NCI-H2029 (cell line): ENCODE measurements at regions not wholly inside any gene's neighbourhood (a gene's known extent, or its start where the extent isn't known, plus 50 kb on each side); places are given as distances from the start of the nearest gene placed in this dataset.

Experiments used
- DNase-seq: peaks from one replicate; lab custom pipeline; 2025; lab: John Stamatoyannopoulos, UW

DNA sequence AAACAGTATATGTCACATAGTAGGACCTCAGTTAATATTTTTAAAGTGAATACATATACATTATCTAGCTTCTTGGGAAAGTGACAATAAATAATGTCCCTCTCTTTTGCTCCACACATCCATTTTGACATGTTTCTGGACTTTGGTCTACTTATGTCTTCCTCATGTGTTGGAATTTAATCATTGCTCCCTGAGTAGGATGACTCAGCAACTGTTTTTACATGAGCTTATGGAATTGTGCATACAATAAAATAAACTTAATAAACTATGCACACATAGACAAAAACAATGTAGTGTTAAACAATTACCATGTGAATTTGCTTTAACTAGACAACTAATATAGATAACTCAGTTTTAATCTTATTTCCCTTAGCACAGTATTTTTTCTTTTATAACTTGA is 503.8 kb downstream of the TFAP2B start:
- no peak for DNase-seq

DNA sequence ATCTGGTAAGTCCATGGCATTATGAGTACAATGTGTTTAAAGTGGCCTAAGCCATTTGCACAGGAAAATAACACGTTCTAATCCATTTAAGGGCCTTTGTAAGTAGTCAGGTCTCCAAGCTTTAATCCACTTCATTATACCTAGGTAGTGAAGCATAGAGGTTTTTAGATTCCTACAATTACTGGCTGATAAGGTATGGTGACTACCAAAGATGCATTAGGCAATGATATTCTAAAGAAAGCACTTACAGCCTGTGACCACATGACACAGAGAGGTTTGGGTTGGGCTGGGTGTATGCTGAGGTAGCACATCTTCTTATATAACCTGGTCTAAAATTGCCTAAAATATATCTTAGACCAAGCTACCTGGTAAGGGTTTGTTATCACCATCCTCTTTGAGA is 504.4 kb downstream of the TFAP2B start:
- no peak for DNase-seq

GRCh38 chr6:51330971-51331370 is 512.3 kb downstream of the TFAP2B start:
- no peak for DNase-seq

- DNase-seq = no peak
Measured at GRCh38 chr6:51335543-51335942, 516.9 kb downstream of the TFAP2B start.

DNA sequence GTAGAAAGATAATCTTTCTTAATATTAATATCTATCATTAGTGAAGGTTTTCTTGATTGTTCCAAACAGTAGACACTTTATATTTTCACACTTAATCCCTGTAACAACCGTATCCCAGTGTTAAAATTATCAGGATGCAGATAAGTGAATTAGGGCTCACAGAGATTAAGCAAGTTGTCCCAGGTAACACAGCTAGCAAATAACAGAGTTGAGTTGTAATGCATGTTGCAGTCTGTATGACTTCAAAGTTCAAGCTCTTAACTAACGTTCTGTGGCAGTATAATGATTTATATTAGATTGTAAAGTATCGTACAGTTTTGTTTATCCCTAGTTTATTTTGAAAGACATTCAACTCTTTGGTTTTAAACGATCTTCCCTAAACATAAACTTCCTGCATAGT is 517.5 kb downstream of the TFAP2B start:
- no peak for DNase-seq

GRCh38 chr6:51337277-51337676 is 518.6 kb downstream of the TFAP2B start:
- no peak for DNase-seq

GRCh38 chr6:51339108-51339507 is 520.4 kb downstream of the TFAP2B start:
- DNase-seq = no peak

DNA sequence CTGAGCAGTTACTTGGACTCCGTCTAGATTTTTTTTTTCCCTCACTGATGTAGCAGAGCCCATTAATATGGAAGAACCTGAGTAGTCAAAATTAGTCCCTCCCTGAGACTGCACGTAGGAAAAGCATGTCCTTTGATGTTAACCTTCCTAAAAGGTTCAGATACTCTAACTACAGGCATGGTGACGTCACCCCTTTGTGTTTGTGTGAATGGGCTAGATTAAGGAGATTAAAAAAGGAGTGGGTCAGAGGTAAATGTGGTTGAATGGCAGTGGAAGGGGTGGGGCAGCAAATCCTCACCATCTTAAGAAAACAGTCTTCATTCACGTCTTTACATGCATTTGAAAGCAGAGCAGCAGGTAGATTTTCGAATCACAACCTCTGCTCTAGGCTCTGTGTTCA is 521.1 kb downstream of the TFAP2B start:
- DNase-seq = no peak

GRCh38 chr6:51342393-51342792 is 523.7 kb downstream of the TFAP2B start:
- no peak for DNase-seq

GRCh38 chr6:51349857-51350256 is 531.2 kb downstream of the TFAP2B start:
- no peak for DNase-seq

DNA sequence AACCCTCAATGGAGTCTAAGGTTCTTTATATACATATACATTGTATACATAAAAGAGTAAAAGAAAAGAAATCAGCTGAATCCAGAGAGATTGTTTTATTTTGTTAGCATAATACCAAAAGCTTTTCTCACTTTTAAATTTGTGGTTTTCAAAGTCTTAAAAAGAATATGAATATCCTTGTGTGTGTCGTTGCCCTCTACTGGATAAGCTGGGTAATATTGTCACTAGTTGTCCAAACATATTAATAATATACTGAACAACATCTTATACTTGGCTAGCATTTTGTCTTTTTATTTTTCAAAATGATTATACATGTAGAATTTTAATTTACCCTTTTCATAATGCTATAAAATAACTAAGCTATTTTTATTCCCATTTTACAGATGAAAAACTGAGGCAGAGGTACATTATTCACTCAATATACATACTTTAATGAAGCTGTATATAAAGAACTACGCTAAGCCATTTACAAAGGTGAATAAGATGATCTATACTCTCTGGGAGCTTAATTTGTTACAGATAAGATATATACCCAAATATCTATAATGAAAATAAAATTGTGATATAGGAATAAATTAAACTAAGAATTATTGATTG is 531.7 kb downstream of the TFAP2B start:
- DNase-seq = no peak

DNA sequence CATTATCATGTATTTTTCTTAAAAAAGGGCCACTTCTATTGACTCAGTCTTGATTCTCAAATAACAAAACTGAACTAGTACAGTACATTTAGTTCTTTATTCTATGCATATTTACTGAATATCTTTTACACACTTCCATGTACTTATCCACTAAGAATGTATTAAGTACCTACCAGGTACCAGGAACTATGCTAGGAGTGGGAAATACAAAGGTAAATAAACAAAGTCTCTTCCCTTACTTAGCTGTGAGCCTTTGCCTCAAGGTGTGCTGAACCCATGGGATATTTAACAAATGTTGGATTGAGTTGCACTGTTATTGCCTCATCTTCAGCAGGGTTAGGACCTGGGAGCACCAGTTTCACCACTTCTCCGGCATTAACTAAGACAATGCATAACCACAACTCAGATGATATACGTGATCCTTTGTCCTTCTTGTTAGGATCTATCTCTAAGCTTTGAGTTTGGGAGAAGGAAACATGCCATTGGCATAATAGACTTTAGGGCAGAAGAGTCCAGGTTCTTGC is 533.9 kb downstream of the TFAP2B start:
- no peak for DNase-seq

DNA sequence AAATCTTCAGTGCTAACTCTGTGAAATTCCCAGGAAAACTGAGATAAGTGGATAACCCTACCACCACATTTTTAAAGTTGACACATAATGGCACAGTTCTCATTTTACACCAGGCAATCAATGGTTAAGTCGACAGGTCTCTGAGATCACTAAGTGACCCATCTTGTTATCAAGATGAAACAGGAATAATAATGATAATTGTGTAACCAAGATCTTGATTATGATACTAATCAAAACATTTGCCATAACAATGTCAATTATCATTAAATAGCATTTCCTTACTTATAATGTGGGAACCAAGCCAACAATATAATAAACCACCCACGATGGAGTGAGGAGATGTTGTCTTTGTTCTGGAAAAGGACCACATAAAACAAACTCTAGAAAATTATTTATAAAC is 541.6 kb downstream of the TFAP2B start:
- no peak for DNase-seq

- DNase-seq = no peak
Measured at GRCh38 chr6:51365566-51365965, 546.9 kb downstream of the TFAP2B start.

- no peak for DNase-seq
Measured at GRCh38 chr6:51369485-51369884, 550.8 kb downstream of the TFAP2B start.

DNA sequence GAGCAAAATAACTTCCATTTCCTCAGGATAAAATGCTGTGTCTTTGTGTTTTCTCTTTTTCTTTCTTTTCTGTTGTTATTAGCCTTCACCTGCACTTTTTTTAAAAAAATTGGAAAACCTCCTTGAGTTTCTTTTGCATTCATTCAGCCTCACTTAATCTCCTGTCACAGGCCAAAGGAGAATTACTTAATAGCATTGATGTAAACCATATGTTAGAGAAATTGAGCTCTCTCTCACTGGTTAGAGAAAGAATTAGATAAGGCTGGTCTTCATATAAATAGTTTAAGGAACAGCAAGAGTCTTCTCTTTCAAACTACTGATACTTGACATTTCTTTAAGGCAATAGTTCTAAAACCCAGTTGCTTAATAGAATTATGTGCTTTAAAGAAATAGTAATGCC is 564.2 kb downstream of the TFAP2B start:
- DNase-seq = no peak

- no peak for DNase-seq
Measured at GRCh38 chr6:51384736-51385135, 566.1 kb downstream of the TFAP2B start.

DNA sequence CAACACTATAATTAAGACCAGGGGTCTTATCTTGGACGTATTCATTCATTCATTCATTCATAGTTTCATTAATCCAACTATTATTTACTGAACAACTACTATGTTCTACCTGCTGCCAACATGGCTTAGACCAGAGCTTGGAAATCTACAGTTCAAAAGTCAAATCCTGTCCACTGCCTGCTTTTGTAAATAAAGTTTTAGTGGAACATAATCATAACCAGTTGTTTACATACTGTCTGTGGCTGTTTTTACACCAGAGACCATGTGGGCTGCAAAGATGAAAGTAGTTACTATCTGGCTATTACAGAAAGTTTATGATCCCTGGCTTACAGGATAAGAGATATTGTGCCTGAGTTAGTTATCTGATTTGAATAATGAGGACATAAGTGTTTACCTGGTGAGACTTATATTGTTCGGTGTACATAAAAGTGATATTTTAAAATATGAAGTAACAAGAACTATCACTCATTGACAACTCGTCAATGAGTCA is 567.7 kb downstream of the TFAP2B start:
- no peak for DNase-seq

- no peak for DNase-seq
Measured at GRCh38 chr6:51387907-51388306, 569.2 kb downstream of the TFAP2B start.

- DNase-seq = no peak
Measured at GRCh38 chr6:51394061-51394460, 575.4 kb downstream of the TFAP2B start.

DNA sequence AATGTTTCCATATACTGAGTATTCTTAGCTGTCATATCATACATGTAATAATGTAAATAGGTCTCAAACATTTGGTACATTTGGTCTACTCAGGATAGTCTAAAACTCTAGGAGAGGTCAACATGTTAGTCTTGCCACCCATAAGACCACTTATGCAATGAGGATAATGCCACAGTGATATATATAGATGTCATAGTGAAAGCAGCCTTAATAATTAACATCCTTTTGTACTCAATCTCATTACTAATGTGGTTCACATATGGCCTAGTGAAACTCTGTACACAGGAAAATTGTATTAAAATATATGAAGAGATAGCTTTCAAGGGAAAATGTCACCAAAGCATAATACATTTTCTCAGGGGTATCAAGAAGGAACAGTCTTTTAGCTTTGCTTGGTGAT is 577.9 kb downstream of the TFAP2B start:
- DNase-seq = no peak

- DNase-seq = peak; percentile 11
Measured at GRCh38 chr6:51398064-51398705, 579.5 kb downstream of the TFAP2B start.

DNA sequence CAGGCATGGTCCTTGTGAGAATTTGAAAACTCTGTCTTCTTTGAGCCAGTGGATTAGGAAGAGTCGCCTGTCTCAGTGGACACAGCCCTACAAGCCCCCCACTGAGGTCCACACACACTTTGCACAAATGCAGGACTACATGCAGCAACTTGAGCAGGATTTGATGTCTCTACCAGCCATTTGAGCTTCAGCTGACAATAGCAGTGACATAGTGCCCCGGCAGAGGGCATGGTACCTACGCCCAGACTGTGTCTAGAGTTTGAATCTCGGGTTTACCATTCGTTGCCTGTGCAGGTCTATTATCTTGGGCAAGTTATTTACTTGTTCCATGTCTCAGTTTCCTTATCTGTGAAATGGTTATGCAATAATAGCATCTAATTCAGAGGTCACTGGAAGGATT is 580.1 kb downstream of the TFAP2B start:
- no peak for DNase-seq

GRCh38 chr6:51410453-51410852 is 591.8 kb downstream of the TFAP2B start:
- DNase-seq = no peak
